Breast epithelium (tissue), 4 donors: ENCODE measurements at regions not wholly inside any gene's neighbourhood (a gene's known extent, or its start where the extent isn't known, plus 50 kb on each side); places are given as distances from the start of the nearest gene placed in this dataset.

Experiments used
- DNase-seq, 2 donors: peaks; one replicate each; pipeline ENCODE4 v3.0.0-alpha.2; 2019; ENCODE audit warnings: low spot score in 2 of 2
- H3K27ac ChIP-seq, 2 donors: fragments of 200-600 bp; sonication (generic) in 1 of 2; one replicate each; pipeline ENCODE4 v1.5.1; 2016 to 2019; ENCODE audit warnings: mild to moderate bottlenecking in 1 of 2
- H3K27me3 ChIP-seq, 2 donors: fragments of 200-600 bp; sonication (generic) in 1 of 2; one replicate each; pipeline versions ENCODE4 v1.5.1 to v1.6.0; 2017 to 2019; ENCODE audit warnings: control low read depth in 1 of 2, mild to moderate bottlenecking in 1 of 2
- H3K36me3 ChIP-seq: fragments of 200-600 bp; one replicate; pipeline ENCODE4 v1.5.1; 2019
- H3K4me1 ChIP-seq, 2 donors: fragments of 200-600 bp; sonication (generic); one replicate each; pipeline ENCODE4 v1.5.1; 2016 to 2019; ENCODE audit warnings: control low read depth in 1 of 2
- H3K4me3 ChIP-seq, 3 donors: fragments of 200-600 bp; sonication (generic); 1 replicate in 2 of 3; 2 replicates in 1 of 3; pipeline ENCODE4 v1.5.1; 2016 to 2019; ENCODE audit warnings: mild to moderate bottlenecking in 3 of 3, moderate library complexity in 2 of 3
- H3K9me3 ChIP-seq, 2 donors: fragments of 200-600 bp; sonication (generic) in 1 of 2; one replicate each; pipeline ENCODE4 v1.5.1; 2016 to 2019; ENCODE audit warnings: control low read depth in 1 of 2
- CTCF ChIP-seq, 3 donors: fragments of 450-650 bp; IDR thresholded peaks; one replicate each; pipeline ENCODE4 v1.5.1; 2016 to 2017; ENCODE audit warnings: antibody characterized with exemption in 3 of 3, mild to moderate bottlenecking in 3 of 3, moderate library complexity in 3 of 3
- POLR2A ChIP-seq: fragments of 450-650 bp; IDR thresholded peaks from one replicate; pipeline ENCODE4 v1.6.1; 2016; ENCODE audit warnings: antibody characterized with exemption, mild to moderate bottlenecking, moderate library complexity
- POLR2AphosphoS5 ChIP-seq, 3 donors: sonication (generic); formaldehyde crosslinking; IDR thresholded peaks; one replicate each; pipeline ENCODE4 v1.6.1; 2017; ENCODE audit warnings: antibody characterized with exemption in 3 of 3
- intact Hi-C: fragments of 100-400 bp; cut with DNase I; formaldehyde crosslinking; loops from one replicate; pipeline ENCODE4 v1.15.1; 2023; ENCODE audit warnings: low total_unique reads

GRCh38 chr22:49716441-49716840 is 111.2 kb downstream of the BRD1 start:
- DNase-seq = peak in 1 of 2 donors; percentile 7
- no peak overlapping the region for H3K4me3 ChIP-seq

GRCh38 chr22:49715450-49715849 is 112.2 kb downstream of the BRD1 start:
- intact Hi-C loops = no loop called here

More at GRCh38 chr22:49716441-49716840, 111.2 kb downstream of the BRD1 start:
- TF ChIP-seq POLR2A = no peak
- TF ChIP-seq POLR2AphosphoS5 (IDR thresholded peaks at IDR 0.05) = no peak
- no peak for TF ChIP-seq CTCF (IDR thresholded peaks at IDR 0.05)
- Histone ChIP-seq H3K4me1 (no peaks in the 10 kb centered on the region), H3K9me3 (no peaks in the 10 kb centered on the region), H3K27me3 (peaks cover 0 to 40% of the 10 kb centered on the region in 2 donors), H3K36me3 (no peaks in the 10 kb centered on the region), H3K27ac (no peak overlapping the region)
- intact Hi-C loops = no loop called here

GRCh38 chr22:49713003-49713402 is 114.7 kb downstream of the BRD1 start:
- DNase-seq = no peak
- intact Hi-C loops = no loop called here
- H3K4me3 ChIP-seq = no peak overlapping the region
- no peaks in the 10 kb centered on the region for H3K36me3 ChIP-seq
- no peaks in the 10 kb centered on the region for H3K4me1 ChIP-seq
- no peak overlapping the region for H3K27ac ChIP-seq
- H3K9me3 ChIP-seq = peaks cover 19 to 29% of the 10 kb centered on the region in 2 donors
- H3K27me3 ChIP-seq = peaks cover 0 to 48% of the 10 kb centered on the region in 2 donors
- TF ChIP-seq POLR2AphosphoS5 (IDR thresholded peaks at IDR 0.05) (no peak), CTCF (IDR thresholded peaks at IDR 0.05) (no peak), POLR2A (no peak)

More at GRCh38 chr22:49715450-49715849, 112.2 kb downstream of the BRD1 start:
- H3K4me3 ChIP-seq = no peak overlapping the region
- peaks cover 0 to 44% of the 10 kb centered on the region in 2 donors for H3K27me3 ChIP-seq
- H3K4me1 ChIP-seq = no peaks in the 10 kb centered on the region
- no peaks in the 10 kb centered on the region for H3K36me3 ChIP-seq
- H3K27ac ChIP-seq = no peak overlapping the region
- no peak for TF ChIP-seq CTCF (IDR thresholded peaks at IDR 0.05)
- no peak for TF ChIP-seq POLR2A
- no peak for TF ChIP-seq POLR2AphosphoS5 (IDR thresholded peaks at IDR 0.05)
- DNase-seq = peak in 1 of 2 donors; percentile 38
- H3K9me3 ChIP-seq = peaks cover 5 to 9% of the 10 kb centered on the region in 2 donors

GRCh38 chr22:49712195-49712791 is 115.4 kb downstream of the BRD1 start:
- Histone ChIP-seq H3K4me3 (no peak overlapping the region), H3K27me3 (peaks cover 0 to 53% of the 10 kb centered on the region in 2 donors), H3K9me3 (peaks cover 19 to 29% of the 10 kb centered on the region in 2 donors), H3K4me1 (no peaks in the 10 kb centered on the region), H3K36me3 (no peaks in the 10 kb centered on the region), H3K27ac (no peak overlapping the region)
- TF ChIP-seq POLR2A (no peak), POLR2AphosphoS5 (IDR thresholded peaks at IDR 0.05) (no peak), CTCF (IDR thresholded peaks at IDR 0.05) (no peak)
- DNase-seq = no peak
- intact Hi-C loops = no loop called here

GRCh38 chr22:49710746-49711145 is 116.9 kb downstream of the BRD1 start:
- no peak for DNase-seq
- intact Hi-C loops = no loop called here

More at GRCh38 chr22:49710746-49711145, 116.9 kb downstream of the BRD1 start:
- TF ChIP-seq CTCF (IDR thresholded peaks at IDR 0.05) (no peak), POLR2AphosphoS5 (IDR thresholded peaks at IDR 0.05) (no peak), POLR2A (no peak)
- no peak overlapping the region for H3K27ac ChIP-seq
- no peaks in the 10 kb centered on the region for H3K4me1 ChIP-seq
- no peaks in the 10 kb centered on the region for H3K36me3 ChIP-seq
- H3K27me3 ChIP-seq = peaks cover 0 to 47% of the 10 kb centered on the region in 2 donors
- H3K4me3 ChIP-seq = no peak overlapping the region
- peaks cover 19 to 29% of the 10 kb centered on the region in 2 donors for H3K9me3 ChIP-seq
